Liver (tissue), 3 donors: ENCODE measurements at regions not wholly inside any gene's neighbourhood (a gene's known extent, or its start where the extent isn't known, plus 50 kb on each side); places are given as distances from the start of the nearest gene placed in this dataset.

Experiments
- FOXA1 ChIP-seq: IDR thresholded peaks from 2 replicates; pipeline ENCODE4 v1.6.1; 2016; ENCODE audit warnings: antibody characterized with exemption
- MAX ChIP-seq: IDR thresholded peaks from 2 replicates; pipeline ENCODE4 v1.6.1; 2016; ENCODE audit warnings: antibody characterized with exemption
- RAD21 ChIP-seq, 2 donors: IDR thresholded peaks; 2 replicates each; pipeline ENCODE4 v1.6.1; 2016; ENCODE audit warnings: antibody characterized with exemption in 2 of 2, mild to moderate bottlenecking in 2 of 2
- SP1 ChIP-seq: IDR thresholded peaks from 2 replicates; pipeline ENCODE4 v1.6.1; 2018; ENCODE audit warnings: antibody characterized with exemption, mild to moderate bottlenecking
- TAF1 ChIP-seq: conservative IDR thresholded peaks from 2 replicates; pipeline ENCODE4 v1.6.1; 2016; ENCODE audit warnings: antibody characterized with exemption, mild to moderate bottlenecking
- YY1 ChIP-seq: IDR thresholded peaks from 2 replicates; pipeline ENCODE4 v1.6.1; 2016; ENCODE audit warnings: antibody characterized with exemption, mild to moderate bottlenecking
- TF ChIP-seq, protein P1 (sequence below): fragments of 150-350 bp; IDR thresholded peaks from 2 replicates; pipeline ENCODE4 v1.5.1; 2017; ENCODE audit warnings: improper control_type of control experiment, low read depth, low read length; ENCODE audit not compliant: missing input control
- TF ChIP-seq, protein P2 (sequence below): IDR thresholded peaks from 2 replicates; pipeline ENCODE4 v1.6.1; 2016; ENCODE audit warnings: antibody characterized with exemption
- donor health status: healthy.
- donor health status: healthy.

GRCh38 chr14:101439023-101439422, 122.3 kb upstream of the DIO3 start:
- TF ChIP-seq SP1, result no peak
- TF ChIP-seq, protein P1, sequence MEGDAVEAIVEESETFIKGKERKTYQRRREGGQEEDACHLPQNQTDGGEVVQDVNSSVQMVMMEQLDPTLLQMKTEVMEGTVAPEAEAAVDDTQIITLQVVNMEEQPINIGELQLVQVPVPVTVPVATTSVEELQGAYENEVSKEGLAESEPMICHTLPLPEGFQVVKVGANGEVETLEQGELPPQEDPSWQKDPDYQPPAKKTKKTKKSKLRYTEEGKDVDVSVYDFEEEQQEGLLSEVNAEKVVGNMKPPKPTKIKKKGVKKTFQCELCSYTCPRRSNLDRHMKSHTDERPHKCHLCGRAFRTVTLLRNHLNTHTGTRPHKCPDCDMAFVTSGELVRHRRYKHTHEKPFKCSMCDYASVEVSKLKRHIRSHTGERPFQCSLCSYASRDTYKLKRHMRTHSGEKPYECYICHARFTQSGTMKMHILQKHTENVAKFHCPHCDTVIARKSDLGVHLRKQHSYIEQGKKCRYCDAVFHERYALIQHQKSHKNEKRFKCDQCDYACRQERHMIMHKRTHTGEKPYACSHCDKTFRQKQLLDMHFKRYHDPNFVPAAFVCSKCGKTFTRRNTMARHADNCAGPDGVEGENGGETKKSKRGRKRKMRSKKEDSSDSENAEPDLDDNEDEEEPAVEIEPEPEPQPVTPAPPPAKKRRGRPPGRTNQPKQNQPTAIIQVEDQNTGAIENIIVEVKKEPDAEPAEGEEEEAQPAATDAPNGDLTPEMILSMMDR, result no peak
- no peak for TF ChIP-seq RAD21 (IDR thresholded peaks at IDR 0.05)
- no peak for TF ChIP-seq MAX
- TF ChIP-seq, protein P2, sequence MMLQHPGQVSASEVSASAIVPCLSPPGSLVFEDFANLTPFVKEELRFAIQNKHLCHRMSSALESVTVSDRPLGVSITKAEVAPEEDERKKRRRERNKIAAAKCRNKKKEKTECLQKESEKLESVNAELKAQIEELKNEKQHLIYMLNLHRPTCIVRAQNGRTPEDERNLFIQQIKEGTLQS, result no peak
- no peak for TF ChIP-seq TAF1
- TF ChIP-seq YY1, result no peak
- TF ChIP-seq FOXA1, result no peak
